HEK293T (cell line): ENCODE measurements at regions not wholly inside any gene's neighbourhood (a gene's known extent, or its start where the extent isn't known, plus 50 kb on each side); places are given as distances from the start of the nearest gene placed in this dataset.

Experiments used
- ARNT ChIP-seq: fragments of 450-650 bp; IDR thresholded peaks from 2 replicates; pipeline ENCODE4 v1.6.1; 2017; ENCODE audit warnings: mild to moderate bottlenecking
- BHLHE40 ChIP-seq: fragments of 450-650 bp; IDR thresholded peaks from 2 replicates; pipeline ENCODE4 v1.6.1; 2016; ENCODE audit warnings: mild to moderate bottlenecking, moderate library complexity, borderline replicate concordance
- ELF4 ChIP-seq: fragments of 450-650 bp; IDR thresholded peaks from 2 replicates; pipeline ENCODE4 v1.6.1; 2017; ENCODE audit warnings: antibody characterized with exemption
- FOXA1 ChIP-seq: fragments of 450-650 bp; IDR thresholded peaks from 2 replicates; pipeline ENCODE4 v1.6.1; 2016; ENCODE audit warnings: mild to moderate bottlenecking
- FOXM1 ChIP-seq: fragments of 450-650 bp; IDR thresholded peaks from 2 replicates; pipeline ENCODE4 v1.6.1; 2017; ENCODE audit warnings: mild to moderate bottlenecking, borderline replicate concordance
- HDGF ChIP-seq: fragments of 450-650 bp; IDR thresholded peaks from 2 replicates; pipeline ENCODE4 v1.6.1; 2017; ENCODE audit warnings: antibody characterized with exemption, borderline replicate concordance
- LEF1 ChIP-seq: fragments of 450-650 bp; IDR thresholded peaks from 2 replicates; pipeline ENCODE4 v1.6.1; 2017; ENCODE audit warnings: mild to moderate bottlenecking, borderline replicate concordance
- NFRKB ChIP-seq: fragments of 450-650 bp; IDR thresholded peaks from 2 replicates; pipeline ENCODE4 v1.6.1; 2016; ENCODE audit warnings: mild to moderate bottlenecking, moderate library complexity
- SP1 ChIP-seq: fragments of 450-650 bp; IDR thresholded peaks from 2 replicates; pipeline ENCODE4 v1.6.1; 2017
- SUZ12 ChIP-seq: fragments of 450-650 bp; IDR thresholded peaks from 2 replicates; pipeline ENCODE4 v1.6.1; 2016; ENCODE audit warnings: mild to moderate bottlenecking
- TARDBP ChIP-seq: fragments of 450-650 bp; IDR thresholded peaks from 2 replicates; pipeline ENCODE4 v1.6.1; 2016
- ZNF384 ChIP-seq: fragments of 450-650 bp; IDR thresholded peaks from 2 replicates; pipeline ENCODE4 v1.6.1; 2016
- TF ChIP-seq, protein P1 (sequence below): fragments of 450-650 bp; IDR thresholded peaks from 2 replicates; pipeline ENCODE4 v1.6.1; 2016

DNA sequence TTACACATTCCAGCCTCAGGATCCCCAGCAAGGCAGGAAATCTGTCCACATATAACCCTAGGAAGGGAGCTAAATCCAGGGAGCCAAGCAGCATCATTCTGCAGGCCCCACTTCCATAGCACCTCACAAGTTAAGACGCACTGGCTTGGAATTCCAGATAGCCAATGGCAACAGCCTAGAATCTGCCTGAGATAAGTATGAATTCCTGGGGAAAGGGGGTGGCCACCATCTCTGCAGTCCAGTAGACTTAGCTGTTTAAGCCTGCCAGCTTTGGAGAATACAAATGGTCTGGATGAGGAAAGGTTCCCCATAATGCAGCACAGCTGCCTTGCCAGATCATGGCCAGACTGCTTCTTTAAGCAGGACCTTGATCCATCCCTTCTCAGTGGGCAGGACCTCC, 179.4 kb upstream of the PRSS1 start:
- TF ChIP-seq ELF4 (no peak), FOXA1 (no peak), FOXM1 (no peak), ZNF384 (no peak), SUZ12 (no peak), NFRKB (no peak), TARDBP (no peak), ARNT (no peak), LEF1 (no peak), HDGF (no peak), SP1 (no peak), BHLHE40 (no peak)
- TF ChIP-seq, protein P1, sequence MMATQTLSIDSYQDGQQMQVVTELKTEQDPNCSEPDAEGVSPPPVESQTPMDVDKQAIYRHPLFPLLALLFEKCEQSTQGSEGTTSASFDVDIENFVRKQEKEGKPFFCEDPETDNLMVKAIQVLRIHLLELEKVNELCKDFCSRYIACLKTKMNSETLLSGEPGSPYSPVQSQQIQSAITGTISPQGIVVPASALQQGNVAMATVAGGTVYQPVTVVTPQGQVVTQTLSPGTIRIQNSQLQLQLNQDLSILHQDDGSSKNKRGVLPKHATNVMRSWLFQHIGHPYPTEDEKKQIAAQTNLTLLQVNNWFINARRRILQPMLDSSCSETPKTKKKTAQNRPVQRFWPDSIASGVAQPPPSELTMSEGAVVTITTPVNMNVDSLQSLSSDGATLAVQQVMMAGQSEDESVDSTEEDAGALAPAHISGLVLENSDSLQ = no peak
